Activated naive CD8-positive, alpha-beta T cell treated with anti-CD3 and anti-CD28 coated beads, Interleukin-2, amount 10 ng/mL, durations not matched to agents 7 days and 5 days (primary cell): ENCODE measurements at regions not wholly inside any gene's neighbourhood (a gene's known extent, or its start where the extent isn't known, plus 50 kb on each side); places are given as distances from the start of the nearest gene placed in this dataset. TPM values are rescaled to one million over a fixed set of nuclear protein-coding genes. Genes with fewer than 3 reads are reported as not detected.
"Not testable (repeated sequence)": the region's sequence is repeated elsewhere in the genome, so short reads cannot be mapped to it uniquely, and the experiment has no call there.

Experiments used
- ATAC-seq: fragments of 150-1000 bp; cut with Tn5 transposase; one replicate; pipeline ENCODE4 v1.10.0; 2021; ENCODE audit warnings: low read depth, moderate library complexity
- POLR2A ChIA-PET: fragments of 350-600 bp; sonication (Branson Sonifier 250); formaldehyde crosslinking; loops from one replicate; lab custom pipeline; 2021; ENCODE audit warnings: antibody characterized with exemption; lab: Charles Lee
- DNase-seq: peaks from one replicate; pipeline ENCODE4 v3.0.0; 2021
- H3K27ac Mint-ChIP-seq: one replicate; pipeline ENCODE4 v1.8.0; 2022; ENCODE audit warnings: mild to moderate bottlenecking, mixed read lengths
- H3K27me3 Mint-ChIP-seq: one replicate; pipeline ENCODE4 v1.8.0; 2022; ENCODE audit warnings: mild to moderate bottlenecking, moderate library complexity, mixed read lengths
- H3K36me3 Mint-ChIP-seq: one replicate; pipeline ENCODE4 v1.8.0; 2021; ENCODE audit warnings: mild to moderate bottlenecking, mixed read lengths
- H3K4me1 Mint-ChIP-seq: one replicate; pipeline ENCODE4 v1.8.0; 2021; ENCODE audit warnings: mixed read lengths
- H3K4me3 Mint-ChIP-seq: one replicate; pipeline ENCODE4 v1.8.0; 2022; ENCODE audit warnings: mild to moderate bottlenecking, moderate library complexity, mixed read lengths
- H3K9me3 Mint-ChIP-seq: one replicate; pipeline ENCODE4 v1.8.0; 2021; ENCODE audit warnings: mixed read lengths
- microRNA-seq: library from miRNA; unstranded; fragments of <30 nt; microRNA quantifications from one replicate; pipeline ENCODE4 v1.2.0, GENCODE V29; 2022

- no peak for DNase-seq
- H3K27me3 Mint-ChIP-seq, result peaks cover 5% of the 10 kb centered on the region
- no peak overlapping the region for H3K27ac Mint-ChIP-seq
- H3K9me3 Mint-ChIP-seq, result peaks cover 9% of the 10 kb centered on the region
- no peak overlapping the region for H3K4me3 Mint-ChIP-seq
- POLR2A ChIA-PET, result no interaction called here
- peaks cover 7% of the 10 kb centered on the region for H3K4me1 Mint-ChIP-seq
- peaks cover 6% of the 10 kb centered on the region for H3K36me3 Mint-ChIP-seq
- ATAC-seq, result no peak
Observed at GRCh38 chr5:87211676-87212075, 56.0 kb upstream of the RASA1 start.

GRCh38 chr5:87212183-87212582, 55.5 kb upstream of the RASA1 start:
- H3K36me3 Mint-ChIP-seq, H3K27ac Mint-ChIP-seq, H3K27me3 Mint-ChIP-seq, DNase-seq, H3K9me3 Mint-ChIP-seq, H3K4me1 Mint-ChIP-seq, H3K4me3 Mint-ChIP-seq, ATAC-seq, POLR2A ChIA-PET: not testable (repeated sequence)

- H3K27me3 Mint-ChIP-seq, H3K9me3 Mint-ChIP-seq, H3K4me1 Mint-ChIP-seq: not testable (repeated sequence)
Observed at GRCh38 chr5:87217480-87217879, 50.2 kb upstream of the RASA1 start.

More at GRCh38 chr5:87217480-87217879, 50.2 kb upstream of the RASA1 start:
- H3K36me3 Mint-ChIP-seq, POLR2A ChIA-PET, H3K27ac Mint-ChIP-seq, H3K4me3 Mint-ChIP-seq, ATAC-seq, DNase-seq: not testable (repeated sequence)

Small RNA genes lying in the stretch of these regions (microRNA-seq; reads per million reads assigned to microRNA genes)
- gene MIR4280, result not detected
